ENCODE measurements at regions not wholly inside any gene's neighbourhood (a gene's known extent, or its start where the extent isn't known, plus 50 kb on each side); places are given as distances from the start of the nearest gene placed in this dataset.

- TF ChIP-seq CTCF (IDR thresholded peaks at IDR 0.05; ENCODE audit: low read length), result no peak
- no peak for TF ChIP-seq EZH2 (IDR thresholded peaks at IDR 0.05; ENCODE audit: borderline replicate concordance, low read length)
Measured at GRCh38 chr10:33482486-33482885, 148.0 kb upstream of the NRP1 start.

Data from OCI-LY1 (cell line).